NCI-H1436 (cell line): ENCODE measurements at regions not wholly inside any gene's neighbourhood (a gene's known extent, or its start where the extent isn't known, plus 50 kb on each side); places are given as distances from the start of the nearest gene placed in this dataset.

Experiments
- DNase-seq: peaks from one replicate; lab custom pipeline; 2025; lab: John Stamatoyannopoulos, UW

GRCh38 chr4:23401572-23401971, 488.3 kb downstream of the PPARGC1A start:
- DNase-seq, result no peak

- no peak for DNase-seq
These were observed 496.9 kb downstream of the PPARGC1A start for GRCh38 chr4:23392860-23393458.

- no peak for DNase-seq
These were observed 499.6 kb downstream of the PPARGC1A start for GRCh38 chr4:23390246-23390645.

- DNase-seq, result no peak
These were observed 501.0 kb downstream of the PPARGC1A start for GRCh38 chr4:23388699-23389395.

- no peak for DNase-seq
These were observed 501.6 kb downstream of the PPARGC1A start for GRCh38 chr4:23388255-23388654.

- DNase-seq, result no peak
These were observed 505.1 kb downstream of the PPARGC1A start for GRCh38 chr4:23384741-23385140.

- no peak for DNase-seq
These were observed 507.0 kb downstream of the PPARGC1A start for GRCh38 chr4:23382879-23383278.

- no peak for DNase-seq
These were observed 515.6 kb downstream of the PPARGC1A start for GRCh38 chr4:23374259-23374658.

- DNase-seq, result no peak
These were observed 516.6 kb downstream of the PPARGC1A start for GRCh38 chr4:23373261-23373660.

- no peak for DNase-seq
These were observed 518.3 kb downstream of the PPARGC1A start for GRCh38 chr4:23371533-23371932.

GRCh38 chr4:23369331-23369730, 520.5 kb downstream of the PPARGC1A start:
- no peak for DNase-seq

- no peak for DNase-seq
These were observed 521.7 kb downstream of the PPARGC1A start for GRCh38 chr4:23368081-23368697.

GRCh38 chr4:23366557-23366906, 523.3 kb downstream of the PPARGC1A start:
- no peak for DNase-seq

GRCh38 chr4:23365871-23366556, 523.8 kb downstream of the PPARGC1A start:
- no peak for DNase-seq

- no peak for DNase-seq
These were observed 524.8 kb downstream of the PPARGC1A start for GRCh38 chr4:23365086-23365485.

- DNase-seq, result no peak
These were observed 525.7 kb downstream of the PPARGC1A start for GRCh38 chr4:23364167-23364566.

- no peak for DNase-seq
These were observed 528.4 kb downstream of the PPARGC1A start for GRCh38 chr4:23361453-23361852.

- DNase-seq, result no peak
These were observed 529.1 kb downstream of the PPARGC1A start for GRCh38 chr4:23360718-23361117.

- no peak for DNase-seq
These were observed 534.6 kb downstream of the PPARGC1A start for GRCh38 chr4:23355258-23355657.

GRCh38 chr4:23353200-23353599, 536.6 kb downstream of the PPARGC1A start:
- DNase-seq, result no peak

GRCh38 chr4:23348789-23349498, 540.9 kb downstream of the PPARGC1A start:
- no peak for DNase-seq

GRCh38 chr4:23337292-23337691, 552.6 kb downstream of the PPARGC1A start:
- DNase-seq, result no peak
